ENCODE measurements at regions not wholly inside any gene's neighbourhood (a gene's known extent, or its start where the extent isn't known, plus 50 kb on each side); places are given as distances from the start of the nearest gene placed in this dataset.

DNA sequence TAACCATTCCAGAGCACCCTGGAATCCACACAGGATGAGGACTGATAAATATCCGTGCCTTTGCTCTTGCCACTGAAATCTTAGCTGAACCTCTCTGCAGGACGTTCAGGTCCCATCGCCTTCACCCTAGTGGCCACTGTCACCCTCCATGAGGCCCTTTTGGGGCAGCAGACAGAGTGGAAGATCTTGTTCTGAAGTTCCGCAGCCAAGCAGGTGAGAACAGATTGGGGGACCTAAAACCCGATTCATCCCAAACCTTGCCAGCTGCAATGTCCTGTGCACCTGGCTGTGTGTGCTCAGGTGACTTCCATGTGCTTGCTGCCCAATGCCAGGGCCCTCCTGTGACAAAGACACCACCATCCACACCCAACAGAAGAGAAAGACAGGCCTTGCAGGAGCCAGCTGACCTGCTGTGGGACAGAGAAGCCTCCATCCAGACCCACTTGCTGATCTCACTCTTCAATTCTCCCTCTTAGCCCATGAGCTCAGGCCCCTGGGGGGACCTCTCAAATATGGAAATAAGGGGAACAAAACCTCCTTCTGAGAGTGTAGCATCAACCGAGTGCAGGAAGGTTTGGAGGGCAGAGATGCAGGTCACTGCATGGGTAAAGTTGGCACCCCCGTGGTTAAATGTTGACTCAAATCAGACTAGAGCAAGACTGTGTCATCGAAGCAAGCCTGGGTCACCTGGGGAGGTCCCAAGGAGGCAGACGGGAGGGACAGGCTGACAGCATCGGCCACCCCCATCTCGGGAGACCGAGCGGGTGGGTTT, 308.7 kb upstream of the DIO3 start:
- TF ChIP-seq NFE2L2 (IDR thresholded peaks at IDR 0.05; ENCODE audit: low read depth, low read length) (no peak), USF2 (IDR thresholded peaks at IDR 0.05; ENCODE audit: low read depth, low read length) (no peak), MXI1 (IDR thresholded peaks at IDR 0.05; ENCODE audit: borderline replicate concordance, low read depth, low read length) (no peak), BHLHE40 (IDR thresholded peaks at IDR 0.05; ENCODE audit: low read depth, low read length) (no peak), RAD21 (IDR thresholded peaks at IDR 0.05; ENCODE audit: low read length) (no peak), RCOR1 (IDR thresholded peaks at IDR 0.05; ENCODE audit: insufficient replicate concordance, low read length) (no peak), POLR2A (IDR thresholded peaks at IDR 0.05; ENCODE audit: low read depth, low read length) (no peak), ELK1 (IDR thresholded peaks at IDR 0.05; ENCODE audit: borderline replicate concordance, low read depth, low read length) (no peak), CEBPB (IDR thresholded peaks at IDR 0.05; ENCODE audit: low read depth, low read length) (no peak), RFX5 (IDR thresholded peaks at IDR 0.05; ENCODE audit: low read depth, low read length) (no peak), CHD1 (IDR thresholded peaks at IDR 0.05; ENCODE audit: low read depth, low read length) (no peak), FOS (IDR thresholded peaks at IDR 0.05; ENCODE audit: low read depth, low read length) (no peak)
- TF ChIP-seq, protein P1, sequence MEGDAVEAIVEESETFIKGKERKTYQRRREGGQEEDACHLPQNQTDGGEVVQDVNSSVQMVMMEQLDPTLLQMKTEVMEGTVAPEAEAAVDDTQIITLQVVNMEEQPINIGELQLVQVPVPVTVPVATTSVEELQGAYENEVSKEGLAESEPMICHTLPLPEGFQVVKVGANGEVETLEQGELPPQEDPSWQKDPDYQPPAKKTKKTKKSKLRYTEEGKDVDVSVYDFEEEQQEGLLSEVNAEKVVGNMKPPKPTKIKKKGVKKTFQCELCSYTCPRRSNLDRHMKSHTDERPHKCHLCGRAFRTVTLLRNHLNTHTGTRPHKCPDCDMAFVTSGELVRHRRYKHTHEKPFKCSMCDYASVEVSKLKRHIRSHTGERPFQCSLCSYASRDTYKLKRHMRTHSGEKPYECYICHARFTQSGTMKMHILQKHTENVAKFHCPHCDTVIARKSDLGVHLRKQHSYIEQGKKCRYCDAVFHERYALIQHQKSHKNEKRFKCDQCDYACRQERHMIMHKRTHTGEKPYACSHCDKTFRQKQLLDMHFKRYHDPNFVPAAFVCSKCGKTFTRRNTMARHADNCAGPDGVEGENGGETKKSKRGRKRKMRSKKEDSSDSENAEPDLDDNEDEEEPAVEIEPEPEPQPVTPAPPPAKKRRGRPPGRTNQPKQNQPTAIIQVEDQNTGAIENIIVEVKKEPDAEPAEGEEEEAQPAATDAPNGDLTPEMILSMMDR (conservative IDR thresholded peaks at IDR 0.05; ENCODE audit: low read depth, low read length) = no peak
